T-cell (primary cell): ENCODE measurements at regions not wholly inside any gene's neighbourhood (a gene's known extent, or its start where the extent isn't known, plus 50 kb on each side); places are given as distances from the start of the nearest gene placed in this dataset.

Experiments
- ATAC-seq, 4 experiments: fragments of 200-7000 bp in 3 of 4; fragments of 150-1000 bp in 1 of 4; cut with Tn5 transposase; replicated peaks in 1 of 4; 1 replicate in 3 of 4; 2 replicates in 1 of 4; pipeline ENCODE4 v1.10.0; 2021; ENCODE audit warnings: moderate library complexity in 3 of 4, mild to moderate bottlenecking in 2 of 4, moderate number of reproducible peaks in 1 of 4
- CTCF ChIA-PET, 2 donors: fragments of 300-600 bp; sonication (Branson Sonifier 250); formaldehyde crosslinking; loops; one replicate each; lab custom pipeline; 2022; ENCODE audit warnings: antibody characterized with exemption in 2 of 2; lab: Charles Lee
- POLR2A ChIA-PET, 2 donors: fragments of 300-600 bp; sonication (Branson Sonifier 250); formaldehyde crosslinking; loops; one replicate each; lab custom pipeline; 2022; ENCODE audit warnings: antibody characterized with exemption in 2 of 2; lab: Charles Lee
- DNase-seq, 35 experiments: peaks; one replicate each; pipeline versions ENCODE4 v3.0.0 to v3.0.0-alpha.2; 2013 to 2023
- H3K27ac ChIP-seq: one replicate; pipeline ENCODE4 v1.5.1; 2013; ENCODE audit warnings: low read length
- H3K27me3 ChIP-seq, 2 experiments: replicated peaks in 1 of 2; 1 replicate in 1 of 2; 2 replicates in 1 of 2; pipeline versions ENCODE4 v1.6.1 to v1.7.0; 2013; ENCODE audit warnings: low read length in 1 of 2, mixed read lengths in 1 of 2; ENCODE audit not compliant: control insufficient read depth in 2 of 2, insufficient read depth in 2 of 2; ENCODE audit errors: extremely low read depth in 1 of 2
- H3K36me3 ChIP-seq, 2 donors: 1 replicate in 1 of 2; 2 replicates in 1 of 2; pipeline versions ENCODE4 v1.6.1 to v1.7.0; 2013; ENCODE audit warnings: low read length in 1 of 2; ENCODE audit not compliant: control insufficient read depth in 2 of 2, insufficient read depth in 1 of 2; ENCODE audit errors: extremely low read depth in 1 of 2
- H3K4me1 ChIP-seq, 2 experiments: 1 replicate in 1 of 2; 2 replicates in 1 of 2; pipeline versions ENCODE4 v1.6.1 to v1.7.0; 2013; ENCODE audit warnings: low read length in 2 of 2, mixed read lengths in 1 of 2; ENCODE audit not compliant: insufficient read depth in 2 of 2, control insufficient read depth in 1 of 2; ENCODE audit errors: extremely low read depth in 1 of 2
- H3K4me3 ChIP-seq, 2 donors: 1 replicate in 1 of 2; 2 replicates in 1 of 2; pipeline versions ENCODE4 v1.5.1 to v1.7.0; 2013; ENCODE audit warnings: mild to moderate bottlenecking in 2 of 2, low read length in 1 of 2, moderate library complexity in 1 of 2; ENCODE audit not compliant: control insufficient read depth in 1 of 2; ENCODE audit errors: extremely low read depth in 1 of 2
- H3K9me3 ChIP-seq: 2 replicates; pipeline ENCODE4 v1.7.0; 2013
- H3K27ac Mint-ChIP-seq, 2 donors: one replicate each; pipeline ENCODE4 v1.8.0; 2020 to 2021; ENCODE audit warnings: mild to moderate bottlenecking in 2 of 2, mixed read lengths in 2 of 2
- H3K27me3 Mint-ChIP-seq, 2 donors: one replicate each; pipeline ENCODE4 v1.8.0; 2021 to 2022; ENCODE audit warnings: mixed read lengths in 2 of 2
- H3K36me3 Mint-ChIP-seq: one replicate; pipeline ENCODE4 v1.8.0; 2021; ENCODE audit warnings: mixed read lengths
- H3K4me1 Mint-ChIP-seq, 3 donors: one replicate each; pipeline ENCODE4 v1.8.0; 2020 to 2022; ENCODE audit warnings: mixed read lengths in 3 of 3, mild to moderate bottlenecking in 1 of 3
- H3K4me3 Mint-ChIP-seq, 3 donors: one replicate each; pipeline ENCODE4 v1.8.0; 2020 to 2022; ENCODE audit warnings: mild to moderate bottlenecking in 3 of 3, mixed read lengths in 3 of 3, moderate library complexity in 3 of 3
- H3K9me3 Mint-ChIP-seq, 3 donors: one replicate each; pipeline ENCODE4 v1.8.0; 2020 to 2022; ENCODE audit warnings: mixed read lengths in 3 of 3
- WGBS: methylation state at CpG from one replicate; pipeline ENCODE4 v1.1.5; 2013; ENCODE audit warnings: missing lambda C conversion rate; ENCODE audit not compliant: insufficient coverage; 5-methylcytosine and 5-hydroxymethylcytosine counted together

DNA sequence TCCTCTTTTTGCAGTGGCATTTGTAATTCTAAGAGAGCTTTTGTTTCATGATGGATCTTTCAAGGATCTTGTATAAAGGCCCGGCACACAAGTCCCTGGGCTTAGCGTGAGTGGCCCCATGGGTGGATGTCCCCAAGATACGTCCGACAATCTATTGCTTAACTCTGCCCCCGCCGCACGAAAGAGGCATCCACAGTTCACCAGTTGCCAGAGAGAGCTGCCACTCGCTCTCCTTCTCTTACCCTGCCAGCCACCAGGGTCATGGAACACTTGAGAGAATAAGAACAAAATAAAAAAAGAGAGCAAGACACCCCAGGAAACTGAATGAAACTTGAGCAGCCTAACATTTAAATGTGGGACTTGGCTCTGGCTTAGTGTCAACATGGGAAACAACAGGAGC is 92.3 kb downstream of the CTAGE1 start:
- 100% methylated on average over 2 of the region's 8 CpGs for WGBS
- H3K4me3 Mint-ChIP-seq = no peak overlapping the region
- H3K4me1 Mint-ChIP-seq = peaks cover 0 to 6% (median 3%) of the 10 kb centered on the region in 3 donors

GRCh38 chr18:22324191-22325131 is 93.3 kb downstream of the CTAGE1 start:
- CTCF ChIA-PET = no interaction called here
- Mint-ChIP-seq H3K36me3 (no peaks in the 10 kb centered on the region), H3K4me3 (peak overlapping the region; percentile 51 to 55 (median 52)), H3K9me3 (no peaks in the 10 kb centered on the region), H3K27me3 (no peaks in the 10 kb centered on the region), H3K27ac (no peak overlapping the region), H3K4me1 (peaks cover 0 to 6% (median 3%) of the 10 kb centered on the region in 3 donors)
- POLR2A ChIA-PET = no interaction called here
- H3K9me3 ChIP-seq = no peaks in the 10 kb centered on the region
- H3K4me1 ChIP-seq = peaks cover 0 to 14% of the 10 kb centered on the region in 2 experiments
- ATAC-seq (peak in 3 of 4 experiments; percentile 38 to 59 (median 39)), DNase-seq (peak in 1 of 35 experiments; percentile 14)
- H3K27me3 ChIP-seq = peaks cover 0 to 4% of the 10 kb centered on the region in 2 experiments
- 9% methylated on average over 20 of the region's 30 CpGs for WGBS
- no peaks in the 10 kb centered on the region for H3K36me3 ChIP-seq
- H3K27ac ChIP-seq = peak overlapping the region; percentile 9
- H3K4me3 ChIP-seq = peak overlapping the region; percentile 4 to 27

More for the DNA sequence above, 92.3 kb downstream of the CTAGE1 start:
- no peaks in the 10 kb centered on the region for H3K27me3 Mint-ChIP-seq
- H3K27ac Mint-ChIP-seq = peak overlapping the region in 1 of 2 donors; percentile 17
- H3K27ac ChIP-seq = no peak overlapping the region
- no peak overlapping the region for H3K4me3 ChIP-seq
- CTCF ChIA-PET = no interaction called here
- no peaks in the 10 kb centered on the region for H3K36me3 ChIP-seq
- DNase-seq (no peak), ATAC-seq (no peak)
- H3K27me3 ChIP-seq = peaks cover 0 to 4% of the 10 kb centered on the region in 2 experiments
- no peaks in the 10 kb centered on the region for H3K9me3 ChIP-seq
- POLR2A ChIA-PET = no interaction called here
- H3K36me3 Mint-ChIP-seq = no peaks in the 10 kb centered on the region
- peaks cover 0 to 14% of the 10 kb centered on the region in 2 experiments for H3K4me1 ChIP-seq
- H3K9me3 Mint-ChIP-seq = no peaks in the 10 kb centered on the region

DNA sequence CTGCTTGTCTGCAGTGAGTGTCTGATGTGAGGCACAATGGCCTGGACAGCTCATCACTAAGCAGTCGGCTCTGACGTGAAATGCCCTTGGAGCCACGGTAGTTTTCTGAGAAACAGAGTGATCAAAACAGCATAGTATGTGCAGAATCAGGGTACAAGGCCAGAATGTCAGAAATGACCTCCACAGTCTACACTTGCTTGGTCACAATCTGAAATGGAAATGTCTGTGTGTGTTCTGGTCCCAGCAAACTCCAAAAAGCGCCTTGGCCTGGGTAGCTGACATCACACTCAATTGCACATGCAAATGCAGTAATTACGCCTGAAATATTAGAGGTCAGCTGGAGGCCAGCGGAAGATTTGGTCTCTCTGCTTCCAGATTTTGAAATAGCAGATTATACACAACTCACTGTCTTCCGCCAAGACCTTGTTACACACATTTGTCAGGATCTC is 95.4 kb downstream of the CTAGE1 start:
- no peak overlapping the region for H3K4me3 Mint-ChIP-seq

DNA sequence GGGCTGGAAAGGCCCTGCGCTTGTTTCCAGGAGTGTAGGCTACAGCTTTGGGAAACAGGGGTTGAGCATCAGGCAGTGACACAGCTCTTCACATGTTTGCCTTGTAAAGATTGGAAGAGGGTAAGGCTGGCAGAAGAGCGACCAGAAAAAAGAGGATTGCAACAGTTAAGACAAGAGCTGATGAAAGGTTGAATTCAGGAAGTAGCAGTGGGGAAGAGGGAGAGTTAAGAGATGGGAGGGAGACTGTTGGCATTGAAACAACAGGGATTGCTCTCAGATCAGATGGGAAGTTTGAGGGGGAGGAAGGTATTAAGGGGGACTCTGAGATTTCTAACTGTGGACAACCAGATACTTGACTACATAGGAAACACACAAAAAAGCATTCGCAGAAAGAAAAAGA is 96.9 kb downstream of the CTAGE1 start:
- H3K36me3 Mint-ChIP-seq = no peaks in the 10 kb centered on the region
- H3K4me3 Mint-ChIP-seq = no peak overlapping the region
- POLR2A ChIA-PET = no interaction called here
- H3K9me3 Mint-ChIP-seq = no peaks in the 10 kb centered on the region
- no peak for DNase-seq
- Histone ChIP-seq H3K9me3 (no peaks in the 10 kb centered on the region), H3K4me1 (peaks cover 0 to 14% of the 10 kb centered on the region in 2 experiments), H3K27me3 (peaks cover 0 to 7% of the 10 kb centered on the region in 2 experiments), H3K27ac (no peak overlapping the region), H3K4me3 (no peak overlapping the region), H3K36me3 (no peaks in the 10 kb centered on the region)
- 70% methylated on average over 2 of the region's 3 CpGs for WGBS
- CTCF ChIA-PET = no interaction called here
- no peak overlapping the region for H3K27ac Mint-ChIP-seq
- H3K4me1 Mint-ChIP-seq = peaks cover 0 to 6% (median 3%) of the 10 kb centered on the region in 3 donors
- ATAC-seq = no peak
- H3K27me3 Mint-ChIP-seq = no peaks in the 10 kb centered on the region

More for the DNA sequence above, 95.4 kb downstream of the CTAGE1 start:
- CTCF ChIA-PET = no interaction called here
- peaks cover 0 to 4% of the 10 kb centered on the region in 2 experiments for H3K27me3 ChIP-seq
- H3K36me3 Mint-ChIP-seq = no peaks in the 10 kb centered on the region
- H3K4me3 ChIP-seq = no peak overlapping the region
- H3K9me3 Mint-ChIP-seq = no peaks in the 10 kb centered on the region
- no peaks in the 10 kb centered on the region for H3K27me3 Mint-ChIP-seq
- POLR2A ChIA-PET = no interaction called here
- H3K9me3 ChIP-seq = no peaks in the 10 kb centered on the region
- H3K4me1 ChIP-seq = peaks cover 0 to 14% of the 10 kb centered on the region in 2 experiments
- no peak overlapping the region for H3K27ac Mint-ChIP-seq
- H3K4me1 Mint-ChIP-seq = peaks cover 0 to 6% (median 3%) of the 10 kb centered on the region in 3 donors
- H3K36me3 ChIP-seq = no peaks in the 10 kb centered on the region
- WGBS = 95% methylated on average over 4 of the region's 7 CpGs
- DNase-seq (no peak), ATAC-seq (no peak)
- H3K27ac ChIP-seq = no peak overlapping the region

GRCh38 chr18:22320155-22320554 is 97.6 kb downstream of the CTAGE1 start:
- Mint-ChIP-seq H3K27me3 (no peaks in the 10 kb centered on the region), H3K4me3 (no peak overlapping the region), H3K36me3 (no peaks in the 10 kb centered on the region), H3K9me3 (no peaks in the 10 kb centered on the region), H3K27ac (no peak overlapping the region), H3K4me1 (peaks cover 0 to 5% (median 3%) of the 10 kb centered on the region in 3 donors)
- ATAC-seq (no peak), DNase-seq (no peak)
- Histone ChIP-seq H3K4me3 (no peak overlapping the region), H3K36me3 (no peaks in the 10 kb centered on the region), H3K4me1 (peaks cover 0 to 11% of the 10 kb centered on the region in 2 experiments), H3K9me3 (no peaks in the 10 kb centered on the region), H3K27ac (no peak overlapping the region), H3K27me3 (peaks cover 0 to 7% of the 10 kb centered on the region in 2 experiments)
- POLR2A ChIA-PET = no interaction called here
- WGBS = 54% methylated on average over 3 of the region's 4 CpGs
- CTCF ChIA-PET = no interaction called here

DNA sequence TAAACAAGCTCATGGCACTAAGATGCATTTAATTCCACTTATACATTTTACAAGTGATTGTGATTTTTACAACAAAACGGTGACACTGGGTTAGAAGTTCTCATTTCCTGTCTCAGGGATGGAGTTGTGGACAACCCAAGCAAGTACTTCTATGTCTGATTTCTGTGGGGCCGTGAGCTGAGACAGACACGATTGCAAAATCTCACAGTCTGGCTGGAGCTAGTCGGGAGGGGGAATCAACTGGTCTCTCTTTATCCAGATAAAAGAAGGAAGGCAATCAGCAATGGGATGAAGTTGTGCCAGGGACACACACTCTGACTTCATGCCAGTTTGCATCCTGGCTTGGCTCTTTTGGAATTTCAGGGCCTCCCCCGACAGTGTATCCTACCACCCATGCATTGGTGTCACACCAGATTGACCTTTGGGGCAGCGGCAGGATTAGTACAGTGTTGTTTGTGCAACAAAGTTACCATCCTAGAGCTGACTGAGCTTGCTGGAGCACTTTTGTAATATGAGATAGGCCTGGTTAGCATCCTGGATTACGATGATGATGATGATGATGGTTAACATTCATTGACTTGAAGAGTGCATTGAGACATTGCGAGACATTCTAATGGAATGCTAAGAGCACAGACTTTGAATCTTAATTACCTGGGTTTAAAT is 98.8 kb downstream of the CTAGE1 start:
- Mint-ChIP-seq H3K4me3 (no peak overlapping the region), H3K9me3 (no peaks in the 10 kb centered on the region), H3K27me3 (no peaks in the 10 kb centered on the region), H3K36me3 (no peaks in the 10 kb centered on the region), H3K4me1 (no peaks in the 10 kb centered on the region), H3K27ac (no peak overlapping the region)
- no peaks in the 10 kb centered on the region for H3K4me1 ChIP-seq
- DNase-seq (no peak), ATAC-seq (no peak)
- CTCF ChIA-PET = no interaction called here
- H3K4me3 ChIP-seq = no peak overlapping the region
- no peaks in the 10 kb centered on the region for H3K9me3 ChIP-seq
- POLR2A ChIA-PET = no interaction called here
- no peak overlapping the region for H3K27ac ChIP-seq
- H3K27me3 ChIP-seq = peaks cover 0 to 2% of the 10 kb centered on the region in 2 experiments
- 97% methylated on average over 4 of the region's 8 CpGs for WGBS
- no peaks in the 10 kb centered on the region for H3K36me3 ChIP-seq
